ENCODE measurements at regions not wholly inside any gene's neighbourhood (a gene's known extent, or its start where the extent isn't known, plus 50 kb on each side); places are given as distances from the start of the nearest gene placed in this dataset.

- TF ChIP-seq MYC (IDR thresholded peaks at IDR 0.05; ENCODE audit: low read depth, low read length) (no peak), CTCF (IDR thresholded peaks at IDR 0.05; ENCODE audit: extremely low read depth in 1 of 2, insufficient read depth in 1 of 2, low read depth in 1 of 2, low read length in 2 of 2) (no peak), EZH2 (IDR thresholded peaks at IDR 0.05; ENCODE audit: borderline replicate concordance, low read depth, low read length, severe bottlenecking) (no peak)
Measured at GRCh38 chr5:125189531-125189941, 443.1 kb upstream of the ZNF608 start.

Data from endothelial cell of umbilical vein (primary cell).